ENCODE measurements at regions not wholly inside any gene's neighbourhood (a gene's known extent, or its start where the extent isn't known, plus 50 kb on each side); places are given as distances from the start of the nearest gene placed in this dataset.

- TF ChIP-seq ZFP3 (CRISPR knock-in tag; IDR thresholded peaks at IDR 0.05) (no peak), CSRNP3 (CRISPR knock-in tag; IDR thresholded peaks at IDR 0.05) (no peak), ZNF70 (CRISPR knock-in tag; IDR thresholded peaks at IDR 0.05) (no peak), ARNTL (CRISPR knock-in tag; IDR thresholded peaks at IDR 0.05; ENCODE audit: borderline replicate concordance, low read depth) (no peak), ZNF8 (CRISPR knock-in tag; IDR thresholded peaks at IDR 0.05) (no peak), TSHZ2 (CRISPR knock-in tag; IDR thresholded peaks at IDR 0.05) (no peak), PATZ1 (CRISPR knock-in tag; IDR thresholded peaks at IDR 0.05; ENCODE audit: borderline replicate concordance) (no peak), CREB5 (CRISPR knock-in tag; IDR thresholded peaks at IDR 0.05; ENCODE audit: low read depth) (no peak), ZC3H10 (CRISPR knock-in tag; IDR thresholded peaks at IDR 0.05) (no peak), RARB (CRISPR knock-in tag; IDR thresholded peaks at IDR 0.05) (no peak), OSR1 (CRISPR knock-in tag; IDR thresholded peaks at IDR 0.05) (no peak), TOX (CRISPR knock-in tag; IDR thresholded peaks at IDR 0.05; ENCODE audit: borderline replicate concordance) (no peak), CSDC2 (CRISPR knock-in tag; IDR thresholded peaks at IDR 0.05) (no peak)
- ATAC-seq: no peak
These were observed 275.1 kb downstream of the C6orf118 start for GRCh38 chr6:165034271-165034741.

- no peak for ATAC-seq
- no peak for TF ChIP-seq ISL1 (CRISPR knock-in tag; IDR thresholded peaks at IDR 0.05)
- no peak for TF ChIP-seq ZNF8 (CRISPR knock-in tag; IDR thresholded peaks at IDR 0.05)
- no peak for TF ChIP-seq TOX (CRISPR knock-in tag; IDR thresholded peaks at IDR 0.05; ENCODE audit: borderline replicate concordance)
- no peak for TF ChIP-seq ESRRG (CRISPR knock-in tag; IDR thresholded peaks at IDR 0.05)
- no peak for TF ChIP-seq SNAI2 (CRISPR knock-in tag; IDR thresholded peaks at IDR 0.05)
- TF ChIP-seq ZC3H10 (CRISPR knock-in tag; IDR thresholded peaks at IDR 0.05): no peak
- TF ChIP-seq ZFP3 (CRISPR knock-in tag; IDR thresholded peaks at IDR 0.05): no peak
- TF ChIP-seq ZFP30 (CRISPR knock-in tag; IDR thresholded peaks at IDR 0.05): no peak
- no peak for TF ChIP-seq CSRNP3 (CRISPR knock-in tag; IDR thresholded peaks at IDR 0.05)
- no peak for TF ChIP-seq POU6F1 (CRISPR knock-in tag; IDR thresholded peaks at IDR 0.05; ENCODE audit: borderline replicate concordance, low read depth)
- TF ChIP-seq TCF4 (CRISPR knock-in tag; IDR thresholded peaks at IDR 0.05; ENCODE audit: borderline replicate concordance): no peak
- no peak for TF ChIP-seq PATZ1 (CRISPR knock-in tag; IDR thresholded peaks at IDR 0.05; ENCODE audit: borderline replicate concordance)
- TF ChIP-seq TSHZ2 (CRISPR knock-in tag; IDR thresholded peaks at IDR 0.05): no peak
- no peak for TF ChIP-seq ARNTL (CRISPR knock-in tag; IDR thresholded peaks at IDR 0.05; ENCODE audit: borderline replicate concordance, low read depth)
- TF ChIP-seq CSDC2 (CRISPR knock-in tag; IDR thresholded peaks at IDR 0.05): no peak
These were observed 277.9 kb downstream of the C6orf118 start for GRCh38 chr6:165031502-165031901.

All from SK-N-SH treated with all-trans-retinoic acid at 6 μM for 48 hours (cell line).